IMR-90 (cell line): ENCODE measurements at regions not wholly inside any gene's neighbourhood (a gene's known extent, or its start where the extent isn't known, plus 50 kb on each side); places are given as distances from the start of the nearest gene placed in this dataset.

ENCODE experiments used
- ATAC-seq: fragments of 200-7000 bp; cut with Tn5 transposase; 2 replicates; pipeline ENCODE4 v1.9.1; 2020; ENCODE audit warnings: low read depth, mild to moderate bottlenecking, moderate library complexity
- BruUV-seq: library from RNA; stranded (reverse); fragments of 400-500 nt; replicated peaks from 2 replicates; lab custom pipeline; 2021; lab: Mats Ljungman, UMichigan
- CTCF ChIA-PET: fragments of 300-600 bp; formaldehyde crosslinking; extraction: SDS; loops from one replicate; lab custom pipeline; 2021; ENCODE audit warnings: antibody characterized with exemption; lab: Yijun Ruan, JAX
- POLR2A ChIA-PET: fragments of 300-600 bp; sonication (Branson Sonifier 250); formaldehyde crosslinking; loops from one replicate; lab custom pipeline; 2022; ENCODE audit warnings: antibody characterized with exemption; ENCODE audit not compliant: unreplicated experiment; lab: Charles Lee
- DNase-seq: peaks from one replicate; pipeline ENCODE4 v3.0.0; 2013
- H2AFZ ChIP-seq: replicated peaks from 2 replicates; pipeline ENCODE3; 2013; ENCODE audit warnings: low read length, mild to moderate bottlenecking; ENCODE audit not compliant: poor library complexity
- H2AK5ac ChIP-seq: 2 replicates; pipeline ENCODE4 v1.6.1; 2013; ENCODE audit warnings: low read depth, low read length, inconsistent platforms
- H2AK9ac ChIP-seq: replicated peaks from 2 replicates; pipeline ENCODE3; 2013; ENCODE audit warnings: mild to moderate bottlenecking, low read depth, low read length, moderate library complexity; ENCODE audit not compliant: poor library complexity
- H2BK120ac ChIP-seq: 2 replicates; pipeline ENCODE4 v1.6.1; 2013; ENCODE audit warnings: low read depth, low read length, inconsistent platforms
- H2BK15ac ChIP-seq: 3 replicates; pipeline ENCODE4 v1.6.1; 2013; ENCODE audit warnings: low read depth, low read length, inconsistent platforms
- H2BK20ac ChIP-seq: 2 replicates; pipeline ENCODE4 v1.6.1; 2013; ENCODE audit warnings: low read depth, mild to moderate bottlenecking, inconsistent platforms, low read length, moderate library complexity
- H2BK5ac ChIP-seq: 2 replicates; pipeline ENCODE4 v1.6.1; 2013; ENCODE audit warnings: mild to moderate bottlenecking, low read depth, low read length, inconsistent platforms; ENCODE audit not compliant: poor library complexity, severe bottlenecking
- H3K14ac ChIP-seq: replicated peaks from 2 replicates; pipeline ENCODE4 v1.6.1; 2013; ENCODE audit warnings: low read depth, low read length, inconsistent platforms
- H3K18ac ChIP-seq: 2 replicates; pipeline ENCODE4 v1.6.1; 2013; ENCODE audit warnings: low read depth, low read length, control low read depth
- H3K23ac ChIP-seq: 2 replicates; pipeline ENCODE4 v1.6.1; 2013; ENCODE audit warnings: low read depth, low read length, inconsistent platforms
- H3K27ac ChIP-seq: 2 replicates; pipeline ENCODE4 v1.5.1; 2013; ENCODE audit warnings: mild to moderate bottlenecking, control low read depth, low read length; ENCODE audit not compliant: insufficient read depth
- H3K27me3 ChIP-seq: 2 replicates; pipeline ENCODE4 v1.6.1; 2013; ENCODE audit warnings: low read length; ENCODE audit not compliant: control insufficient read depth, insufficient read depth
- H3K36me3 ChIP-seq: 2 replicates; pipeline ENCODE4 v1.6.1; 2013; ENCODE audit warnings: low read length, mixed read lengths; ENCODE audit not compliant: control insufficient read depth, insufficient read depth
- H3K4ac ChIP-seq: 2 replicates; pipeline ENCODE4 v1.6.1; 2013; ENCODE audit warnings: low read depth, low read length, inconsistent platforms
- H3K4me1 ChIP-seq: 2 replicates; pipeline ENCODE4 v1.6.1; 2013; ENCODE audit warnings: low read length, mixed read lengths; ENCODE audit not compliant: control insufficient read depth, insufficient read depth
- H3K4me2 ChIP-seq: 2 replicates; pipeline ENCODE4 v1.6.1; 2013; ENCODE audit warnings: low read depth, mild to moderate bottlenecking, control low read depth, low read length, moderate library complexity
- H3K4me3 ChIP-seq: 2 replicates; pipeline ENCODE4 v1.5.1; 2013; ENCODE audit warnings: low read depth, mild to moderate bottlenecking, control low read depth, low read length, moderate library complexity; ENCODE audit not compliant: insufficient read depth
- H3K56ac ChIP-seq: 2 replicates; pipeline ENCODE4 v1.6.1; 2013; ENCODE audit warnings: low read length, inconsistent platforms; ENCODE audit not compliant: insufficient read depth; ENCODE audit errors: extremely low read depth
- H3K79me1 ChIP-seq, 2 experiments: 2 replicates each; pipeline ENCODE4 v1.6.1; 2013; ENCODE audit warnings: low read length in 2 of 2, inconsistent platforms in 1 of 2, low read depth in 1 of 2
- H3K9ac ChIP-seq: 2 replicates; pipeline ENCODE4 v1.6.1; 2013; ENCODE audit warnings: low read depth, low read length, control low read depth
- H3K9me1 ChIP-seq: 2 replicates; pipeline ENCODE4 v1.6.1; 2013; ENCODE audit warnings: low read length, inconsistent platforms; ENCODE audit not compliant: insufficient read depth
- H3K9me3 ChIP-seq: 2 replicates; pipeline ENCODE4 v1.6.1; 2013; ENCODE audit warnings: low read length; ENCODE audit not compliant: control insufficient read depth, insufficient read depth
- H4K20me1 ChIP-seq: 2 replicates; pipeline ENCODE4 v1.6.1; 2013; ENCODE audit warnings: low read length, inconsistent platforms; ENCODE audit not compliant: insufficient read depth
- H4K5ac ChIP-seq: 2 replicates; pipeline ENCODE4 v1.6.1; 2013; ENCODE audit warnings: mild to moderate bottlenecking, low read depth, low read length, control low read depth
- H4K8ac ChIP-seq, 2 experiments: 2 replicates each; pipeline ENCODE4 v1.6.1; 2013; ENCODE audit warnings: low read depth in 2 of 2, low read length in 2 of 2, control low read depth in 1 of 2, inconsistent platforms in 1 of 2
- H4K91ac ChIP-seq: 2 replicates; pipeline ENCODE4 v1.6.1; 2013; ENCODE audit warnings: low read depth, low read length, inconsistent platforms; ENCODE audit not compliant: insufficient read depth
- BHLHE40 ChIP-seq: fragments of 150-350 bp; IDR thresholded peaks from 2 replicates; pipeline ENCODE4 v1.6.1; 2016; ENCODE audit warnings: mild to moderate bottlenecking, low read depth, low read length
- CEBPB ChIP-seq: IDR thresholded peaks from 2 replicates; pipeline ENCODE4 v1.6.1; 2012; ENCODE audit warnings: low read depth, low read length, improper control_type of control experiment
- CHD1 ChIP-seq: IDR thresholded peaks from 2 replicates; pipeline ENCODE4 v1.6.1; 2012; ENCODE audit warnings: low read depth, low read length, improper control_type of control experiment
- FOS ChIP-seq: fragments of 150-350 bp; IDR thresholded peaks from 2 replicates; pipeline ENCODE4 v1.6.1; 2016; ENCODE audit warnings: low read depth, low read length
- MAFK ChIP-seq: IDR thresholded peaks from 2 replicates; pipeline ENCODE4 v1.6.1; 2012; ENCODE audit warnings: low read depth, low read length, improper control_type of control experiment
- MXI1 ChIP-seq: IDR thresholded peaks from 2 replicates; pipeline ENCODE4 v1.6.1; 2012; ENCODE audit warnings: low read depth, mild to moderate bottlenecking, low read length, moderate library complexity, borderline replicate concordance
- NFE2L2 ChIP-seq: fragments of 150-350 bp; IDR thresholded peaks from 2 replicates; pipeline ENCODE4 v1.6.1; 2016; ENCODE audit warnings: low read depth, mild to moderate bottlenecking, low read length
- POLR2A ChIP-seq: IDR thresholded peaks from 2 replicates; pipeline ENCODE4 v1.6.1; 2012; ENCODE audit warnings: mild to moderate bottlenecking, low read depth, low read length
- RCOR1 ChIP-seq: IDR thresholded peaks from 2 replicates; pipeline ENCODE4 v1.6.1; 2012; ENCODE audit warnings: mild to moderate bottlenecking, low read length, improper control_type of control experiment; ENCODE audit not compliant: insufficient replicate concordance
- SMC3 ChIP-seq: fragments of 150-350 bp; IDR thresholded peaks from 2 replicates; pipeline ENCODE4 v1.6.1; 2016; ENCODE audit warnings: low read depth, mild to moderate bottlenecking, antibody characterized with exemption, low read length, moderate library complexity
- WGBS, 2 experiments: methylation state at CpG; one replicate each; pipeline versions ENCODE4 v1.1.5 to v1.1.7; 2013; ENCODE audit warnings: missing lambda C conversion rate in 2 of 2; ENCODE audit not compliant: insufficient read length in 1 of 2; ENCODE audit errors: extremely low coverage in 2 of 2; 5-methylcytosine and 5-hydroxymethylcytosine counted together
- dilution Hi-C: fragments of 300-500 bp; cut with HindIII; formaldehyde crosslinking; loops from one replicate; pipeline ENCODE4 v1.14.3; 2018; ENCODE audit warnings: low sequenced_read_pairs; ENCODE audit not compliant: unreplicated experiment
- in situ Hi-C: fragments of 300-500 bp; cut with MboI; formaldehyde crosslinking; loops from 3 replicates; pipeline ENCODE4 v1.14.3; 2019; ENCODE audit warnings: low sequenced_read_pairs, inconsistent platforms, mixed read lengths
- intact Hi-C: fragments of 100-400 bp; cut with micrococcal nuclease; formaldehyde crosslinking; loops from 2 replicates; pipeline ENCODE4 v1.10.0; 2022
- TF ChIP-seq, protein P1 (sequence below): fragments of 150-350 bp; IDR thresholded peaks from 2 replicates; pipeline ENCODE4 v1.6.1; 2016; ENCODE audit warnings: low read depth, mild to moderate bottlenecking, low read length, moderate library complexity, borderline replicate concordance

DNA sequence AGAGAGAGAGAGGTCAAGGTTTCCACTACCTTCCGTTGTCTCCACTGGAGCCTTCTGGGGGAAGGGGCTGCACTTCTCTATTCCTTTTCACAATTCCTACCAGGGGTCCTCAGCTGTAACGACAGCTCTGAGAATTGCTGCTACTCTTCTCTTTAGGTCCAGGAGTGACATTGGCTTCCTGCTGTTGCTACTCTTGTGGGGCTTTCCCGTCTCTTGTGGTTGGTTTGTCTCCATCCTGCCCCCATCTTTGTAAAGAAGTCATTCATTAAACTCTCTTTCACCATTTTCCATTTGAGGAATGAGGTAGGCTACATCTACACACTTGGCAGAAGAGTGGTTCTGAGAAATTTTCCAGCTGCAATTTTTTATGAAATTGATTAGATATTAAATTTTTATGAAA lies 238.8 kb upstream of the LYZL1 start:
- no peak overlapping the region for H3K18ac ChIP-seq
- no peaks in the 10 kb centered on the region for H3K9me1 ChIP-seq
- H3K9ac ChIP-seq: no peak overlapping the region
- H4K5ac ChIP-seq: no peak overlapping the region
- H3K4ac ChIP-seq: no peak overlapping the region
- no TSS peak for BruUV-seq
- no peaks in the 10 kb centered on the region for H3K36me3 ChIP-seq
- H2BK5ac ChIP-seq: no peak overlapping the region
- intact Hi-C loops (no loop called here), dilution Hi-C loops (no loop called here), in situ Hi-C loops (no loop called here)
- ATAC-seq: no peak
- H3K4me1 ChIP-seq: no peaks in the 10 kb centered on the region
- no peak overlapping the region for H2BK120ac ChIP-seq
- no peak overlapping the region for H3K27ac ChIP-seq
- no peak overlapping the region for H4K91ac ChIP-seq
- no peak overlapping the region for H4K8ac ChIP-seq
- H2BK15ac ChIP-seq: no peak overlapping the region
- no peaks in the 10 kb centered on the region for H3K79me1 ChIP-seq
- POLR2A ChIA-PET: no interaction called here
- H3K4me3 ChIP-seq: no peak overlapping the region
- CTCF ChIA-PET: interaction anchor here (0.6 kb wide), 1 partner anchor 439 kb away, joined by 3 read pairs; no protein-coding TSS in a partner anchor
- H4K20me1 ChIP-seq: no peaks in the 10 kb centered on the region
- no peak overlapping the region for H3K23ac ChIP-seq
- no peaks in the 10 kb centered on the region for H3K9me3 ChIP-seq
- no peak overlapping the region for H3K56ac ChIP-seq
- no peak overlapping the region for H2BK20ac ChIP-seq
- H2AK9ac ChIP-seq: no peak overlapping the region
- no peak overlapping the region for H3K4me2 ChIP-seq
- TF ChIP-seq MAFK: no peak
- TF ChIP-seq POLR2A: no peak
- TF ChIP-seq CEBPB: no peak
- no peak for TF ChIP-seq MXI1
- TF ChIP-seq, protein P1, sequence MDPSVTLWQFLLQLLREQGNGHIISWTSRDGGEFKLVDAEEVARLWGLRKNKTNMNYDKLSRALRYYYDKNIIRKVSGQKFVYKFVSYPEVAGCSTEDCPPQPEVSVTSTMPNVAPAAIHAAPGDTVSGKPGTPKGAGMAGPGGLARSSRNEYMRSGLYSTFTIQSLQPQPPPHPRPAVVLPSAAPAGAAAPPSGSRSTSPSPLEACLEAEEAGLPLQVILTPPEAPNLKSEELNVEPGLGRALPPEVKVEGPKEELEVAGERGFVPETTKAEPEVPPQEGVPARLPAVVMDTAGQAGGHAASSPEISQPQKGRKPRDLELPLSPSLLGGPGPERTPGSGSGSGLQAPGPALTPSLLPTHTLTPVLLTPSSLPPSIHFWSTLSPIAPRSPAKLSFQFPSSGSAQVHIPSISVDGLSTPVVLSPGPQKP: no peak
- no peak for TF ChIP-seq BHLHE40
- TF ChIP-seq RCOR1: no peak
- TF ChIP-seq CHD1: no peak
- TF ChIP-seq FOS: no peak
- no peak for TF ChIP-seq NFE2L2
- TF ChIP-seq SMC3: no peak
- no peak overlapping the region for H2AFZ ChIP-seq
- DNase-seq: no peak
- WGBS, 2 experiments: 83% methylated on average over 1 of the region's 3 CpGs; no CpG with 5 or more reads in 1 of the 2 experiments
- no peak overlapping the region for H2AK5ac ChIP-seq
- no peak overlapping the region for H3K14ac ChIP-seq
- H3K27me3 ChIP-seq: peaks cover 36% of the 10 kb centered on the region
